K562 (cell line): ENCODE measurements at regions not wholly inside any gene's neighbourhood (a gene's known extent, or its start where the extent isn't known, plus 50 kb on each side); places are given as distances from the start of the nearest gene placed in this dataset.

Experiments used
- CHCHD3 ChIP-seq: fragments of 250-450 bp; sonication (Bioruptor Pico); IDR thresholded peaks from 2 replicates; pipeline ENCODE4 v2.1.2; 2022; ENCODE audit warnings: mild to moderate bottlenecking
- CTCF ChIP-seq, 3 experiments: IDR thresholded peaks in 2 of 3; conservative IDR thresholded peaks in 1 of 3; 2 replicates each; pipeline ENCODE4 v1.5.1; 2011 to 2012; ENCODE audit warnings: low read length in 3 of 3, mild to moderate bottlenecking in 3 of 3, control low read depth in 2 of 3, improper control_type of control experiment in 1 of 3, inconsistent platforms in 1 of 3, low read depth in 1 of 3, mixed read lengths in 1 of 3, moderate library complexity in 1 of 3; ENCODE audit not compliant: insufficient read depth in 2 of 3
- EP300 ChIP-seq: IDR thresholded peaks from 2 replicates; pipeline ENCODE4 v1.6.1; 2012; ENCODE audit warnings: low read length, improper control_type of control experiment
- KAT2B ChIP-seq: IDR thresholded peaks from one replicate; pipeline ENCODE4 v1.6.1; 2012; ENCODE audit warnings: low read depth, mild to moderate bottlenecking, control low read depth, inconsistent platforms, low read length, moderate library complexity
- KDM1A ChIP-seq, 2 experiments: fragments of 450-650 bp; IDR thresholded peaks; 2 replicates each; pipeline ENCODE4 v1.6.1; 2016; ENCODE audit warnings: mild to moderate bottlenecking in 2 of 2
- KLF13 ChIP-seq: fragments of 450-650 bp; IDR thresholded peaks from 2 replicates; pipeline ENCODE4 v1.6.1; 2016; ENCODE audit warnings: missing genetic modification characterization, low read depth, mild to moderate bottlenecking, missing compliant biosample characterization, moderate library complexity, borderline replicate concordance
- POLR2A ChIP-seq: fragments of 450-650 bp; conservative IDR thresholded peaks from 2 replicates; pipeline ENCODE4 v1.6.1; 2016
- ZBTB33 ChIP-seq: sonication (generic); formaldehyde crosslinking; IDR thresholded peaks from 2 replicates; pipeline ENCODE4 v1.8.1; 2023; ENCODE audit warnings: mild to moderate bottlenecking, missing genetic modification reagents

- TF ChIP-seq EP300 (no peak), CTCF (IDR thresholded peaks at IDR 0.05 in 2 of 3, conservative IDR thresholded peaks at IDR 0.05 in 1 of 3; ENCODE audit: insufficient read depth in 2 of 3, low read depth in 1 of 3, low read length in 3 of 3) (no peak), KLF13 (tag) (no peak), KDM1A (IDR thresholded peaks at IDR 0.05) (no peak), CHCHD3 (CRISPR knock-in tag) (no peak), ZBTB33 (CRISPR knock-in tag) (no peak), KAT2B (no peak), POLR2A (no peak)
Measured at GRCh38 chr7:46072722-46073121, 151.7 kb upstream of the IGFBP3 start.
